Neural progenitor cell (in vitro differentiated cells): ENCODE measurements at regions not wholly inside any gene's neighbourhood (a gene's known extent, or its start where the extent isn't known, plus 50 kb on each side); places are given as distances from the start of the nearest gene placed in this dataset.
A peak's percentile ranks its signal among the peaks of the same experiment; 100 is the strongest.

Source experiments
- DNase-seq: peaks from one replicate; pipeline ENCODE4 v3.0.0-alpha.2; 2016; ENCODE audit warnings: low spot score
- H2AFZ ChIP-seq: fragments of 200-600 bp; sonication (generic); replicated peaks from 2 replicates; pipeline ENCODE4 v1.6.1; 2016; ENCODE audit warnings: antibody characterized with exemption
- H3F3A ChIP-seq: fragments of 200-600 bp; sonication (generic); 2 replicates; pipeline ENCODE4 v1.6.1; 2016; ENCODE audit warnings: antibody characterized with exemption, low read depth
- H3K27ac ChIP-seq: fragments of 200-600 bp; sonication (generic); 2 replicates; pipeline ENCODE4 v1.5.1; 2016; ENCODE audit warnings: mild to moderate bottlenecking
- H3K27me3 ChIP-seq: fragments of 200-600 bp; sonication (generic); 2 replicates; pipeline ENCODE4 v1.6.1; 2016; ENCODE audit warnings: mild to moderate bottlenecking, moderate library complexity
- H3K36me3 ChIP-seq: fragments of 200-600 bp; sonication (generic); 2 replicates; pipeline ENCODE4 v1.5.1; 2016
- H3K4me1 ChIP-seq: fragments of 200-600 bp; sonication (generic); 2 replicates; pipeline ENCODE4 v1.6.1; 2016; ENCODE audit warnings: mixed run types
- H3K4me2 ChIP-seq: fragments of 200-600 bp; sonication (generic); 2 replicates; pipeline ENCODE4 v1.6.1; 2016
- H3K4me3 ChIP-seq: fragments of 200-600 bp; sonication (generic); 2 replicates; pipeline ENCODE4 v1.5.1; 2016
- H3K79me2 ChIP-seq: fragments of 200-600 bp; sonication (generic); 2 replicates; pipeline ENCODE4 v1.6.1; 2016; ENCODE audit warnings: low read depth
- H3K9ac ChIP-seq: fragments of 200-600 bp; sonication (generic); 2 replicates; pipeline ENCODE4 v1.6.1; 2016
- H3K9me3 ChIP-seq: fragments of 200-600 bp; sonication (generic); 2 replicates; pipeline ENCODE4 v1.5.1; 2016; ENCODE audit warnings: low read depth
- H4K20me1 ChIP-seq: fragments of 200-600 bp; sonication (generic); 2 replicates; pipeline ENCODE4 v1.6.1; 2016; ENCODE audit warnings: low read depth
- H3K27ac Mint-ChIP-seq: 3 replicates; pipeline ENCODE4 v1.8.0; 2021; ENCODE audit warnings: mixed read lengths
- H3K27me3 Mint-ChIP-seq: 2 replicates; pipeline ENCODE4 v1.8.0; 2022; ENCODE audit warnings: low read depth, mild to moderate bottlenecking, inconsistent platforms, moderate library complexity, mixed read lengths; ENCODE audit not compliant: insufficient read depth
- H3K36me3 Mint-ChIP-seq: 3 replicates; pipeline ENCODE4 v1.8.0; 2021; ENCODE audit warnings: mixed read lengths
- H3K4me1 Mint-ChIP-seq: 3 replicates; pipeline ENCODE4 v1.8.0; 2021; ENCODE audit warnings: mixed read lengths
- H3K4me3 Mint-ChIP-seq: 3 replicates; pipeline ENCODE4 v1.8.0; 2021; ENCODE audit warnings: mild to moderate bottlenecking, moderate library complexity, mixed read lengths
- H3K9me3 Mint-ChIP-seq: 3 replicates; pipeline ENCODE4 v1.8.0; 2020; ENCODE audit warnings: mixed read lengths
- CTCF ChIP-seq: fragments of 200-600 bp; sonication (generic); IDR thresholded peaks from 2 replicates; pipeline ENCODE4 v1.5.1; 2017; ENCODE audit warnings: antibody characterized with exemption, mild to moderate bottlenecking
- EZH2 ChIP-seq: fragments of 200-600 bp; sonication (generic); IDR thresholded peaks from 2 replicates; pipeline ENCODE4 v1.6.1; 2017; ENCODE audit warnings: antibody characterized with exemption, mild to moderate bottlenecking, moderate library complexity
- EZH2phosphoT487 ChIP-seq: fragments of 200-600 bp; sonication (generic); IDR thresholded peaks from 2 replicates; pipeline ENCODE4 v1.6.1; 2017; ENCODE audit warnings: antibody characterized with exemption

GRCh38 chr2:142533177-142533576, 344.3 kb upstream of the KYNU start:
- Histone ChIP-seq H3K4me2 (no peak overlapping the region), H2AFZ (no peak overlapping the region), H3K9me3 (no peaks in the 10 kb centered on the region), H3K4me1 (no peaks in the 10 kb centered on the region), H3K79me2 (no peaks in the 10 kb centered on the region), H3K27ac (no peak overlapping the region), H3K9ac (no peak overlapping the region), H3F3A (no peaks in the 10 kb centered on the region), H4K20me1 (no peaks in the 10 kb centered on the region), H3K27me3 (no peaks in the 10 kb centered on the region), H3K36me3 (no peaks in the 10 kb centered on the region), H3K4me3 (no peak overlapping the region)
- no peaks in the 10 kb centered on the region for H3K9me3 Mint-ChIP-seq
- no peak for DNase-seq
- no peaks in the 10 kb centered on the region for H3K27me3 Mint-ChIP-seq
- no peaks in the 10 kb centered on the region for H3K36me3 Mint-ChIP-seq
- peaks cover 11% of the 10 kb centered on the region for H3K4me1 Mint-ChIP-seq
- TF ChIP-seq CTCF (no peak), EZH2 (no peak), EZH2phosphoT487 (no peak)
- H3K27ac Mint-ChIP-seq, result no peak overlapping the region
- H3K4me3 Mint-ChIP-seq, result no peak overlapping the region

- Mint-ChIP-seq H3K27me3 (peaks cover 4% of the 10 kb centered on the region), H3K36me3 (no peaks in the 10 kb centered on the region), H3K27ac (no peak overlapping the region), H3K9me3 (no peaks in the 10 kb centered on the region), H3K4me1 (peaks cover 8% of the 10 kb centered on the region), H3K4me3 (no peak overlapping the region)
- Histone ChIP-seq H3K79me2 (no peaks in the 10 kb centered on the region), H3K9ac (no peak overlapping the region), H3K4me3 (no peak overlapping the region), H4K20me1 (no peaks in the 10 kb centered on the region), H3K27ac (no peak overlapping the region), H3K36me3 (no peaks in the 10 kb centered on the region), H3K4me2 (no peak overlapping the region), H3F3A (no peaks in the 10 kb centered on the region), H3K27me3 (no peaks in the 10 kb centered on the region), H2AFZ (no peak overlapping the region), H3K9me3 (no peaks in the 10 kb centered on the region), H3K4me1 (no peaks in the 10 kb centered on the region)
- no peak for DNase-seq
- TF ChIP-seq EZH2phosphoT487 (no peak), CTCF (no peak), EZH2 (no peak)
Observed at GRCh38 chr2:142531377-142531776, 346.1 kb upstream of the KYNU start.

GRCh38 chr2:142525720-142526119, 351.7 kb upstream of the KYNU start:
- no peaks in the 10 kb centered on the region for H3K27me3 ChIP-seq
- no peak overlapping the region for H3K9ac ChIP-seq
- Mint-ChIP-seq H3K4me3 (no peak overlapping the region), H3K9me3 (no peaks in the 10 kb centered on the region), H3K27me3 (peaks cover 4% of the 10 kb centered on the region), H3K4me1 (no peaks in the 10 kb centered on the region), H3K27ac (no peak overlapping the region), H3K36me3 (no peaks in the 10 kb centered on the region)
- no peaks in the 10 kb centered on the region for H3F3A ChIP-seq
- H3K79me2 ChIP-seq, result no peaks in the 10 kb centered on the region
- no peak overlapping the region for H2AFZ ChIP-seq
- H3K27ac ChIP-seq, result no peak overlapping the region
- H3K4me2 ChIP-seq, result no peak overlapping the region
- no peak overlapping the region for H3K4me3 ChIP-seq
- no peak for DNase-seq
- no peaks in the 10 kb centered on the region for H3K9me3 ChIP-seq
- no peaks in the 10 kb centered on the region for H4K20me1 ChIP-seq
- no peak for TF ChIP-seq EZH2
- no peak for TF ChIP-seq EZH2phosphoT487
- TF ChIP-seq CTCF, result no peak
- H3K4me1 ChIP-seq, result no peaks in the 10 kb centered on the region
- no peaks in the 10 kb centered on the region for H3K36me3 ChIP-seq

GRCh38 chr2:142521492-142521891, 356.0 kb upstream of the KYNU start:
- Histone ChIP-seq H4K20me1 (no peaks in the 10 kb centered on the region), H3K27ac (no peak overlapping the region), H3K4me1 (no peaks in the 10 kb centered on the region), H3K36me3 (no peaks in the 10 kb centered on the region), H3K9me3 (no peaks in the 10 kb centered on the region), H3K79me2 (no peaks in the 10 kb centered on the region), H3K27me3 (no peaks in the 10 kb centered on the region), H3F3A (no peaks in the 10 kb centered on the region), H2AFZ (peak overlapping the region; percentile 54), H3K4me2 (no peak overlapping the region), H3K9ac (no peak overlapping the region), H3K4me3 (no peak overlapping the region)
- Mint-ChIP-seq H3K9me3 (no peaks in the 10 kb centered on the region), H3K36me3 (no peaks in the 10 kb centered on the region), H3K4me3 (no peak overlapping the region), H3K27ac (no peak overlapping the region), H3K27me3 (no peaks in the 10 kb centered on the region), H3K4me1 (no peaks in the 10 kb centered on the region)
- TF ChIP-seq CTCF, result no peak
- no peak for DNase-seq
